ENCODE measurements at regions not wholly inside any gene's neighbourhood (a gene's known extent, or its start where the extent isn't known, plus 50 kb on each side); places are given as distances from the start of the nearest gene placed in this dataset.

DNA sequence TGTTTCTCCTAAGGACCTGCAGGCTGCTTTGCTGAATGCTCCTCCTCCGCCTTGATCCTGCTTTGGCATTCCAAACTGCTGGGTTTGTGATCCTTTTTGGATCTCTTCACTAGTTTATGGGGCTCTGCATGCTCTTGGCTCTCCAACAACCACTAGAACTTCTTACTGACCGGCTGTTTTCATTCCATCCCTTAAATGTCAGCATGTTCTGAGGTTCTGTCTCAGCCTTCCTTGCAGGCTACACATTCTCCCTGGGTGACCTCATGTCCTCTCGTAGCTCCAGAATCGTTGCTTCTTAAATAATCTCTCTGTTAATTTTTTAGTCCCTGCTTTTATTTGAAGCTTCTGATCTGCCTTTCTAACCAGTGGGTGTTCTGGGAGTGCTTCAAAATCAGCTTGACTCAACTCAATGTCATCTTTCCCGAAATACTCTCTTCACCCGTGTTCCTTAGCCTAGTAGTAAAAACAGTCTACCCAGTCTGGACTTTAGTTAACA is 119.0 kb upstream of the HS3ST2 start (continued):
- TF ChIP-seq, protein P1, sequence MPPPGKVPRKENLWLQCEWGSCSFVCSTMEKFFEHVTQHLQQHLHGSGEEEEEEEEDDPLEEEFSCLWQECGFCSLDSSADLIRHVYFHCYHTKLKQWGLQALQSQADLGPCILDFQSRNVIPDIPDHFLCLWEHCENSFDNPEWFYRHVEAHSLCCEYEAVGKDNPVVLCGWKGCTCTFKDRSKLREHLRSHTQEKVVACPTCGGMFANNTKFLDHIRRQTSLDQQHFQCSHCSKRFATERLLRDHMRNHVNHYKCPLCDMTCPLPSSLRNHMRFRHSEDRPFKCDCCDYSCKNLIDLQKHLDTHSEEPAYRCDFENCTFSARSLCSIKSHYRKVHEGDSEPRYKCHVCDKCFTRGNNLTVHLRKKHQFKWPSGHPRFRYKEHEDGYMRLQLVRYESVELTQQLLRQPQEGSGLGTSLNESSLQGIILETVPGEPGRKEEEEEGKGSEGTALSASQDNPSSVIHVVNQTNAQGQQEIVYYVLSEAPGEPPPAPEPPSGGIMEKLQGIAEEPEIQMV (tag; conservative IDR thresholded peaks at IDR 0.05; ENCODE audit: low read depth): no peak
- TF ChIP-seq FOXP1 (CRISPR knock-in tag; IDR thresholded peaks at IDR 0.05) (no peak), ZBTB7A (IDR thresholded peaks at IDR 0.05; ENCODE audit: borderline replicate concordance, control insufficient read depth, low read depth, low read length) (no peak), BDP1 (IDR thresholded peaks at IDR 0.05; ENCODE audit: insufficient read depth, insufficient read length) (no peak), HDAC6 (IDR thresholded peaks at IDR 0.05; ENCODE audit: low read depth, low read length) (no peak), MTA3 (IDR thresholded peaks at IDR 0.05; ENCODE audit: borderline replicate concordance) (no peak), HDAC3 (IDR thresholded peaks at IDR 0.05; ENCODE audit: borderline replicate concordance, partially characterized antibody) (no peak), IRF2 (CRISPR knock-in tag; IDR thresholded peaks at IDR 0.05) (no peak), FOSL1 (tag; conservative IDR thresholded peaks at IDR 0.05) (no peak)
- TF ChIP-seq, protein P2, sequence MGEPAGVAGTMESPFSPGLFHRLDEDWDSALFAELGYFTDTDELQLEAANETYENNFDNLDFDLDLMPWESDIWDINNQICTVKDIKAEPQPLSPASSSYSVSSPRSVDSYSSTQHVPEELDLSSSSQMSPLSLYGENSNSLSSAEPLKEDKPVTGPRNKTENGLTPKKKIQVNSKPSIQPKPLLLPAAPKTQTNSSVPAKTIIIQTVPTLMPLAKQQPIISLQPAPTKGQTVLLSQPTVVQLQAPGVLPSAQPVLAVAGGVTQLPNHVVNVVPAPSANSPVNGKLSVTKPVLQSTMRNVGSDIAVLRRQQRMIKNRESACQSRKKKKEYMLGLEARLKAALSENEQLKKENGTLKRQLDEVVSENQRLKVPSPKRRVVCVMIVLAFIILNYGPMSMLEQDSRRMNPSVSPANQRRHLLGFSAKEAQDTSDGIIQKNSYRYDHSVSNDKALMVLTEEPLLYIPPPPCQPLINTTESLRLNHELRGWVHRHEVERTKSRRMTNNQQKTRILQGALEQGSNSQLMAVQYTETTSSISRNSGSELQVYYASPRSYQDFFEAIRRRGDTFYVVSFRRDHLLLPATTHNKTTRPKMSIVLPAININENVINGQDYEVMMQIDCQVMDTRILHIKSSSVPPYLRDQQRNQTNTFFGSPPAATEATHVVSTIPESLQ (CRISPR knock-in tag; IDR thresholded peaks at IDR 0.05): no peak

Measured in K562 (cell line).